ENCODE measurements at regions not wholly inside any gene's neighbourhood (a gene's known extent, or its start where the extent isn't known, plus 50 kb on each side); places are given as distances from the start of the nearest gene placed in this dataset.

- DNase-seq (ENCODE audit: low read depth, low spot score): no peak
- intact Hi-C loops (cut with micrococcal nuclease): no loop called here
- no peaks in the 10 kb centered on the region for H3K9me3 ChIP-seq (replicated peaks; ENCODE audit: control insufficient read depth, insufficient read depth, low read length)
Measured at GRCh38 chr4:98204236-98204553, 57.0 kb upstream of the RAP1GDS1 start.

More at GRCh38 chr4:98204236-98204553, 57.0 kb upstream of the RAP1GDS1 start:
- BruUV-seq (replicated peaks): no TSS peak
- peaks cover 0 to 3% of the 10 kb centered on the region in 2 experiments for H3K27me3 ChIP-seq (ENCODE audit: control insufficient read depth in 2 of 2, insufficient read depth in 2 of 2, low read length in 2 of 2)
- no peak overlapping the region for H2AFZ ChIP-seq (ENCODE audit: low read depth, low read length)
- H3K4me2 ChIP-seq (ENCODE audit: insufficient read depth, low read length): no peak overlapping the region
- CTCF ChIA-PET: no interaction called here
- no peak overlapping the region for H3K9ac ChIP-seq (replicated peaks; ENCODE audit: extremely low read depth, insufficient read depth, low read length)
- no peak overlapping the region for H3K27ac ChIP-seq (ENCODE audit: insufficient read depth, low read depth, low read length)
- TF ChIP-seq JUN (IDR thresholded peaks at IDR 0.05; ENCODE audit: borderline replicate concordance, insufficient read depth, insufficient read length, low read depth) (no peak), POLR2AphosphoS5 (IDR thresholded peaks at IDR 0.05; ENCODE audit: insufficient read depth, low read depth, low read length) (no peak), FOS (IDR thresholded peaks at IDR 0.05; ENCODE audit: borderline replicate concordance, insufficient read depth, low read length) (no peak), POLR2A (IDR thresholded peaks at IDR 0.05; ENCODE audit: low read depth, low read length) (no peak), GATA2 (IDR thresholded peaks at IDR 0.05; ENCODE audit: insufficient read depth, insufficient read length, low read depth, low read length) (no peak), CTCF (IDR thresholded peaks at IDR 0.05; ENCODE audit: extremely low read depth in 1 of 2, insufficient read depth in 1 of 2, low read depth in 1 of 2, low read length in 2 of 2) (no peak), EZH2 (IDR thresholded peaks at IDR 0.05; ENCODE audit: borderline replicate concordance, low read depth, low read length, severe bottlenecking) (no peak), MYC (IDR thresholded peaks at IDR 0.05; ENCODE audit: low read depth, low read length) (no peak), MAX (IDR thresholded peaks at IDR 0.05; ENCODE audit: insufficient read depth, insufficient read length) (no peak)
- no peaks in the 10 kb centered on the region for H4K20me1 ChIP-seq (replicated peaks; ENCODE audit: control insufficient read depth, extremely low read depth, insufficient read depth, low read length)
- no peaks in the 10 kb centered on the region for H3K36me3 ChIP-seq (ENCODE audit: control insufficient read depth in 2 of 2, extremely low read depth in 1 of 2, insufficient read depth in 2 of 2, low read length in 2 of 2)
- dilution Hi-C loops (cut with MboI; ENCODE audit: extremely low pct_ligation_motif_present, low sequenced_read_pairs): no loop called here
- no peak for FAIRE-seq
- H3K9me1 ChIP-seq (replicated peaks; ENCODE audit: control insufficient read depth, extremely low read depth, insufficient read depth, low read length): no peaks in the 10 kb centered on the region
- POLR2A ChIA-PET: no interaction called here
- H3K79me2 ChIP-seq (ENCODE audit: control insufficient read depth, insufficient read depth, low read length): no peaks in the 10 kb centered on the region
- H3K4me3 ChIP-seq (replicated peaks in 1 of 3; ENCODE audit: insufficient read depth in 1 of 3, low read depth in 1 of 3, low read length in 3 of 3): no peak overlapping the region
- H3K4me1 ChIP-seq (ENCODE audit: control insufficient read depth, extremely low read depth, insufficient read depth, low read length): no peaks in the 10 kb centered on the region
